ENCODE measurements at regions not wholly inside any gene's neighbourhood (a gene's known extent, or its start where the extent isn't known, plus 50 kb on each side); places are given as distances from the start of the nearest gene placed in this dataset.

GRCh38 chr21:28822486-28823335 is 170.0 kb downstream of the LTN1 start:
- no peak for TF ChIP-seq CTCF (IDR thresholded peaks at IDR 0.05; ENCODE audit: low read depth, low read length)
- no peak for TF ChIP-seq POLR2A (IDR thresholded peaks at IDR 0.05; ENCODE audit: extremely low read depth, insufficient read length)

Measured in NB4 (cell line).